ENCODE measurements at regions not wholly inside any gene's neighbourhood (a gene's known extent, or its start where the extent isn't known, plus 50 kb on each side); places are given as distances from the start of the nearest gene placed in this dataset.

DNA sequence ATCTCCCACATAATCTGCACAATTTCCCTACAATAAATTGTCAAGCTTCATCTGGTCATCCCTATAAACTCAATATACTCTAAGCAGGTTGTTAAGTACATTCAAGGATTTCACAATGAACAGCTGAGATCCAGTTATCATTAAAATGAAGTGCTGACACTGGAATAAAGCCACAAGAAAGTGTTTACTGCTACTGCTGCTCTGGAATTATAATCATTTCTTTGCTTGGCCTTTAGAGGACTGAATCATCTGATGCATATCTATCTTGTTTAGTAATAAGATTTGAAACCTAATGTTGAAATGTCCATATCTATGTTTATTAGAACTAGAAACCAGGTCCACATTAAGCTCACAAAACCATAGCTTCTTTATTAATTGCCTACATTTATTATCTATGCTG lies 338.6 kb upstream of the ZFP42 start:
- H3K27ac ChIP-seq = no peak overlapping the region
- no peak for TF ChIP-seq POLR2A (IDR thresholded peaks at IDR 0.05)
- TF ChIP-seq, protein P1, sequence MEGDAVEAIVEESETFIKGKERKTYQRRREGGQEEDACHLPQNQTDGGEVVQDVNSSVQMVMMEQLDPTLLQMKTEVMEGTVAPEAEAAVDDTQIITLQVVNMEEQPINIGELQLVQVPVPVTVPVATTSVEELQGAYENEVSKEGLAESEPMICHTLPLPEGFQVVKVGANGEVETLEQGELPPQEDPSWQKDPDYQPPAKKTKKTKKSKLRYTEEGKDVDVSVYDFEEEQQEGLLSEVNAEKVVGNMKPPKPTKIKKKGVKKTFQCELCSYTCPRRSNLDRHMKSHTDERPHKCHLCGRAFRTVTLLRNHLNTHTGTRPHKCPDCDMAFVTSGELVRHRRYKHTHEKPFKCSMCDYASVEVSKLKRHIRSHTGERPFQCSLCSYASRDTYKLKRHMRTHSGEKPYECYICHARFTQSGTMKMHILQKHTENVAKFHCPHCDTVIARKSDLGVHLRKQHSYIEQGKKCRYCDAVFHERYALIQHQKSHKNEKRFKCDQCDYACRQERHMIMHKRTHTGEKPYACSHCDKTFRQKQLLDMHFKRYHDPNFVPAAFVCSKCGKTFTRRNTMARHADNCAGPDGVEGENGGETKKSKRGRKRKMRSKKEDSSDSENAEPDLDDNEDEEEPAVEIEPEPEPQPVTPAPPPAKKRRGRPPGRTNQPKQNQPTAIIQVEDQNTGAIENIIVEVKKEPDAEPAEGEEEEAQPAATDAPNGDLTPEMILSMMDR (IDR thresholded peaks at IDR 0.05) = no peak
- H3K27me3 ChIP-seq = no peaks in the 10 kb centered on the region
- no peak for DNase-seq
- H3K9me3 ChIP-seq (replicated peaks in 1 of 3) = no peaks in the 10 kb centered on the region
- H3K4me1 ChIP-seq (replicated peaks in 1 of 2) = no peaks in the 10 kb centered on the region
- no peaks in the 10 kb centered on the region for H3K36me3 ChIP-seq (replicated peaks in 1 of 2)
- intact Hi-C loops (cut with DNase I) = no loop called here
- no peak overlapping the region for H3K4me3 ChIP-seq

- no peaks in the 10 kb centered on the region for H3K36me3 ChIP-seq (replicated peaks in 1 of 2)
- DNase-seq = no peak
- H3K27me3 ChIP-seq = no peaks in the 10 kb centered on the region
- no peak for TF ChIP-seq POLR2A (IDR thresholded peaks at IDR 0.05)
- TF ChIP-seq, protein P1 (IDR thresholded peaks at IDR 0.05) = no peak
- no peaks in the 10 kb centered on the region for H3K9me3 ChIP-seq (replicated peaks in 1 of 3)
- WGBS, 4 donors = 67 to 79% (median 69%) methylated on average over 4 of the region's 4 CpGs
- no peak overlapping the region for H3K27ac ChIP-seq
- H3K4me3 ChIP-seq = no peak overlapping the region
- intact Hi-C loops (cut with DNase I) = no loop called here
- H3K4me1 ChIP-seq (replicated peaks in 1 of 2) = no peaks in the 10 kb centered on the region
Measured at GRCh38 chr4:187663076-187663475, 332.5 kb upstream of the ZFP42 start.

- intact Hi-C loops (cut with DNase I) = no loop called here
- 84 to 92% (median 90%) methylated on average over 5 of the region's 5 CpGs for WGBS, 4 donors
- no peaks in the 10 kb centered on the region for H3K9me3 ChIP-seq (replicated peaks in 1 of 3)
Measured at GRCh38 chr4:187664011-187664410, 331.6 kb upstream of the ZFP42 start.

DNA sequence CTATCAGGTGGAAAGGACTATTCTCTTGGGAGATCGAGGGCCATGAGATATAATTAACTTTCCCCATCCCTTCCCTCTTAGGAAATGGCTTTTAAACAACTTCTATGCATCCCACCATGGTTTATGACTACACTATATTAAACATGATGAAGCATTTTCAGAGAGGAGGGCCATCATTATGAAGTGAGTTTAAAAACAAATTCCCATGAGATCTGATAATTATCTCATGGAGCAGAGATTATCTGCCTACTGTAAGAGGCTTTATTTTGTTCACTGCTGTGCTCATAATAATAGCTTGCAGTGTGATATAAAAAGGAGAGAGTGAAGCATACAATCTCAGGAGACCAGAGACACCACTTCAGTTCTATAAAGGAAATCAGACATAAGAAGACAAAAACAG lies 330.5 kb upstream of the ZFP42 start:
- no peaks in the 10 kb centered on the region for H3K27me3 ChIP-seq
- no peaks in the 10 kb centered on the region for H3K9me3 ChIP-seq (replicated peaks in 1 of 3)
- H3K4me1 ChIP-seq (replicated peaks in 1 of 2) = no peaks in the 10 kb centered on the region
- no peak overlapping the region for H3K27ac ChIP-seq
- H3K36me3 ChIP-seq (replicated peaks in 1 of 2) = no peaks in the 10 kb centered on the region
- H3K4me3 ChIP-seq = no peak overlapping the region
- intact Hi-C loops (cut with DNase I) = no loop called here
- TF ChIP-seq, protein P1 (IDR thresholded peaks at IDR 0.05) = no peak
- TF ChIP-seq POLR2A (IDR thresholded peaks at IDR 0.05) = no peak
- 64 to 73% (median 69%) methylated on average over 1 of the region's 1 CpG for WGBS, 4 donors
- no peak for DNase-seq

More at GRCh38 chr4:187664011-187664410, 331.6 kb upstream of the ZFP42 start:
- Histone ChIP-seq H3K4me1 (replicated peaks in 1 of 2) (no peaks in the 10 kb centered on the region), H3K36me3 (replicated peaks in 1 of 2) (no peaks in the 10 kb centered on the region), H3K27me3 (no peaks in the 10 kb centered on the region), H3K27ac (no peak overlapping the region), H3K4me3 (no peak overlapping the region)
- no peak for DNase-seq
- no peak for TF ChIP-seq POLR2A (IDR thresholded peaks at IDR 0.05)
- TF ChIP-seq, protein P1 (IDR thresholded peaks at IDR 0.05) = no peak
